Forelimb muscle (tissue), 1 donor: ENCODE measurements at regions not wholly inside any gene's neighbourhood (a gene's known extent, or its start where the extent isn't known, plus 50 kb on each side); places are given as distances from the start of the nearest gene placed in this dataset.

Source experiments
- DNase-seq: peaks from one replicate; pipeline ENCODE4 v3.0.0-alpha.2; 2013; ENCODE audit warnings: low read depth

GRCh38 chr2:37590119-37590571 lies 81.3 kb downstream of the CDC42EP3 start:
- DNase-seq = no peak
